PC-3 (cell line): ENCODE measurements at regions not wholly inside any gene's neighbourhood (a gene's known extent, or its start where the extent isn't known, plus 50 kb on each side); places are given as distances from the start of the nearest gene placed in this dataset. TPM values are rescaled to one million over a fixed set of nuclear protein-coding genes. Genes with fewer than 3 reads are reported as not detected.

Experiments
- microRNA-seq: library from miRNA; unstranded; fragments of <30 nt; microRNA quantifications from one replicate; pipeline ENCODE4 v1.1.0, GENCODE V29; 2020; ENCODE audit not compliant: unreplicated experiment

Small RNA genes in the stretch of these regions (microRNA-seq; reads per million reads assigned to microRNA genes)
- gene MIR3680-1: not detected
